ENCODE measurements at regions not wholly inside any gene's neighbourhood (a gene's known extent, or its start where the extent isn't known, plus 50 kb on each side); places are given as distances from the start of the nearest gene placed in this dataset.

GRCh38 chr17:69605571-69605970, 191.1 kb downstream of the MAP2K6 start:
- Mint-ChIP-seq H3K27me3 (no peaks in the 10 kb centered on the region), H3K9me3 (no peaks in the 10 kb centered on the region), H3K4me1 (peaks cover 19% of the 10 kb centered on the region), H3K4me3 (no peak overlapping the region), H3K36me3 (ENCODE audit: low read depth) (no peaks in the 10 kb centered on the region), H3K27ac (no peak overlapping the region)
- ATAC-seq (replicated peaks): no peak

GRCh38 chr17:69606142-69606800, 191.8 kb downstream of the MAP2K6 start:
- no peak for ATAC-seq (replicated peaks)
- Mint-ChIP-seq H3K27ac (peak overlapping the region; percentile 80), H3K4me1 (peaks cover 19% of the 10 kb centered on the region), H3K27me3 (no peaks in the 10 kb centered on the region), H3K36me3 (ENCODE audit: low read depth) (no peaks in the 10 kb centered on the region), H3K4me3 (no peak overlapping the region), H3K9me3 (no peaks in the 10 kb centered on the region)

GRCh38 chr17:69607162-69607834, 192.8 kb downstream of the MAP2K6 start:
- Mint-ChIP-seq H3K36me3 (ENCODE audit: low read depth) (no peaks in the 10 kb centered on the region), H3K4me3 (peak overlapping the region; percentile 39), H3K4me1 (peaks cover 19% of the 10 kb centered on the region), H3K27ac (peak overlapping the region; percentile 80), H3K9me3 (no peaks in the 10 kb centered on the region), H3K27me3 (no peaks in the 10 kb centered on the region)
- peak; percentile 73 for ATAC-seq (replicated peaks)

GRCh38 chr17:69608141-69608540, 193.6 kb downstream of the MAP2K6 start:
- Mint-ChIP-seq H3K27me3 (no peaks in the 10 kb centered on the region), H3K36me3 (ENCODE audit: low read depth) (no peaks in the 10 kb centered on the region), H3K9me3 (no peaks in the 10 kb centered on the region), H3K27ac (no peak overlapping the region), H3K4me3 (no peak overlapping the region), H3K4me1 (peaks cover 11% of the 10 kb centered on the region)
- ATAC-seq (replicated peaks): no peak

GRCh38 chr17:69608808-69609472, 194.4 kb downstream of the MAP2K6 start:
- no peaks in the 10 kb centered on the region for H3K9me3 Mint-ChIP-seq
- no peaks in the 10 kb centered on the region for H3K27me3 Mint-ChIP-seq
- ATAC-seq (replicated peaks): no peak
- peaks cover 9% of the 10 kb centered on the region for H3K4me1 Mint-ChIP-seq
- no peaks in the 10 kb centered on the region for H3K36me3 Mint-ChIP-seq (ENCODE audit: low read depth)
- no peak overlapping the region for H3K27ac Mint-ChIP-seq
- no peak overlapping the region for H3K4me3 Mint-ChIP-seq

- no peak overlapping the region for H3K4me3 Mint-ChIP-seq
Observed at GRCh38 chr17:69609473-69610305, 195.2 kb downstream of the MAP2K6 start.

GRCh38 chr17:69620363-69620762, 205.9 kb downstream of the MAP2K6 start:
- H3K9me3 Mint-ChIP-seq: no peaks in the 10 kb centered on the region
- ATAC-seq (replicated peaks): no peak
- H3K36me3 Mint-ChIP-seq (ENCODE audit: low read depth): no peaks in the 10 kb centered on the region
- no peak overlapping the region for H3K4me3 Mint-ChIP-seq
- H3K27me3 Mint-ChIP-seq: peaks cover 35% of the 10 kb centered on the region
- H3K4me1 Mint-ChIP-seq: no peaks in the 10 kb centered on the region
- no peak overlapping the region for H3K27ac Mint-ChIP-seq

More at GRCh38 chr17:69609473-69610305, 195.2 kb downstream of the MAP2K6 start:
- Mint-ChIP-seq H3K27ac (no peak overlapping the region), H3K9me3 (no peaks in the 10 kb centered on the region), H3K4me1 (peaks cover 9% of the 10 kb centered on the region), H3K36me3 (ENCODE audit: low read depth) (no peaks in the 10 kb centered on the region), H3K27me3 (no peaks in the 10 kb centered on the region)
- no peak for ATAC-seq (replicated peaks)

GRCh38 chr17:69625474-69625873, 211.0 kb downstream of the MAP2K6 start:
- no peak for ATAC-seq (replicated peaks)
- Mint-ChIP-seq H3K9me3 (no peaks in the 10 kb centered on the region), H3K36me3 (ENCODE audit: low read depth) (no peaks in the 10 kb centered on the region), H3K27ac (no peak overlapping the region), H3K4me1 (no peaks in the 10 kb centered on the region), H3K4me3 (no peak overlapping the region), H3K27me3 (peaks cover 33% of the 10 kb centered on the region)

- H3K4me3 Mint-ChIP-seq: no peak overlapping the region
- no peaks in the 10 kb centered on the region for H3K36me3 Mint-ChIP-seq (ENCODE audit: low read depth)
- no peak for ATAC-seq (replicated peaks)
- no peak overlapping the region for H3K27ac Mint-ChIP-seq
- peaks cover 3% of the 10 kb centered on the region for H3K9me3 Mint-ChIP-seq
- peaks cover 6% of the 10 kb centered on the region for H3K27me3 Mint-ChIP-seq
- H3K4me1 Mint-ChIP-seq: no peaks in the 10 kb centered on the region
Observed at GRCh38 chr17:69630056-69630635, 215.6 kb downstream of the MAP2K6 start.

GRCh38 chr17:69634844-69635243, 220.3 kb downstream of the MAP2K6 start:
- H3K27me3 Mint-ChIP-seq: no peaks in the 10 kb centered on the region
- ATAC-seq (replicated peaks): no peak

GRCh38 chr17:69637446-69638156, 223.1 kb downstream of the MAP2K6 start:
- Mint-ChIP-seq H3K9me3 (no peaks in the 10 kb centered on the region), H3K36me3 (ENCODE audit: low read depth) (no peaks in the 10 kb centered on the region), H3K27me3 (no peaks in the 10 kb centered on the region), H3K4me1 (no peaks in the 10 kb centered on the region), H3K27ac (no peak overlapping the region), H3K4me3 (no peak overlapping the region)
- ATAC-seq (replicated peaks): no peak

More at GRCh38 chr17:69634844-69635243, 220.3 kb downstream of the MAP2K6 start:
- Mint-ChIP-seq H3K36me3 (ENCODE audit: low read depth) (no peaks in the 10 kb centered on the region), H3K9me3 (peaks cover 3% of the 10 kb centered on the region), H3K4me3 (no peak overlapping the region), H3K27ac (no peak overlapping the region), H3K4me1 (no peaks in the 10 kb centered on the region)

GRCh38 chr17:69639096-69639495, 224.6 kb downstream of the MAP2K6 start:
- Mint-ChIP-seq H3K4me1 (no peaks in the 10 kb centered on the region), H3K27ac (no peak overlapping the region), H3K9me3 (no peaks in the 10 kb centered on the region), H3K27me3 (no peaks in the 10 kb centered on the region), H3K4me3 (no peak overlapping the region), H3K36me3 (ENCODE audit: low read depth) (no peaks in the 10 kb centered on the region)
- no peak for ATAC-seq (replicated peaks)

- Mint-ChIP-seq H3K36me3 (ENCODE audit: low read depth) (no peaks in the 10 kb centered on the region), H3K4me1 (no peaks in the 10 kb centered on the region)
- ATAC-seq (replicated peaks): no peak
Observed at GRCh38 chr17:69640073-69640472, 225.6 kb downstream of the MAP2K6 start.

More at GRCh38 chr17:69640073-69640472, 225.6 kb downstream of the MAP2K6 start:
- no peaks in the 10 kb centered on the region for H3K9me3 Mint-ChIP-seq
- H3K27ac Mint-ChIP-seq: no peak overlapping the region
- H3K4me3 Mint-ChIP-seq: no peak overlapping the region
- no peaks in the 10 kb centered on the region for H3K27me3 Mint-ChIP-seq
